OCI-LY1 (cell line): ENCODE measurements at regions not wholly inside any gene's neighbourhood (a gene's known extent, or its start where the extent isn't known, plus 50 kb on each side); places are given as distances from the start of the nearest gene placed in this dataset.

Experiments
- H2AFZ ChIP-seq: fragments of 200-600 bp; sonication (generic), shearing (Covaris generic); 2 replicates; pipeline ENCODE4 v1.6.0; 2014; ENCODE audit warnings: antibody characterized with exemption, mild to moderate bottlenecking, low read length
- H3F3A ChIP-seq: fragments of 200-600 bp; sonication (generic), shearing (Covaris generic); 2 replicates; pipeline ENCODE4 v1.6.0; 2014; ENCODE audit warnings: mild to moderate bottlenecking, antibody characterized with exemption, low read length, moderate library complexity; ENCODE audit not compliant: insufficient read depth
- H3K27ac ChIP-seq: fragments of 200-600 bp; sonication (generic); 2 replicates; pipeline ENCODE4 v1.5.1; 2014; ENCODE audit warnings: low read length, mixed run types, mild to moderate bottlenecking, low read depth; ENCODE audit not compliant: poor library complexity, severe bottlenecking
- H3K27me3 ChIP-seq: fragments of 200-600 bp; sonication (generic); 2 replicates; pipeline ENCODE4 v1.6.0; 2014; ENCODE audit warnings: antibody characterized with exemption, mild to moderate bottlenecking, low read length, moderate library complexity; ENCODE audit not compliant: insufficient read depth
- H3K36me3 ChIP-seq: fragments of 200-600 bp; sonication (generic); 2 replicates; pipeline ENCODE4 v1.6.1; 2014; ENCODE audit warnings: mild to moderate bottlenecking, antibody characterized with exemption, low read length, moderate library complexity, mixed read lengths; ENCODE audit not compliant: insufficient read depth
- H3K4me1 ChIP-seq: fragments of 200-600 bp; sonication (generic); 2 replicates; pipeline ENCODE4 v1.5.1; 2014; ENCODE audit warnings: mild to moderate bottlenecking, low read length, moderate library complexity; ENCODE audit not compliant: insufficient read depth, severe bottlenecking
- H3K4me2 ChIP-seq: fragments of 200-600 bp; sonication (generic), shearing (Covaris generic); 2 replicates; pipeline ENCODE4 v1.6.1; 2014; ENCODE audit warnings: low read length
- H3K4me3 ChIP-seq: fragments of 200-600 bp; sonication (generic); 2 replicates; pipeline ENCODE4 v1.5.1; 2014; ENCODE audit warnings: low read length, low read depth, mild to moderate bottlenecking, mixed read lengths; ENCODE audit not compliant: poor library complexity, severe bottlenecking
- H3K79me2 ChIP-seq: fragments of 200-600 bp; shearing (Covaris generic); 2 replicates; pipeline ENCODE4 v1.6.1; 2016; ENCODE audit warnings: mixed run types, low read length, mixed read lengths; ENCODE audit not compliant: insufficient read depth
- H3K9ac ChIP-seq: fragments of 200-600 bp; sonication (generic), shearing (Covaris generic); 2 replicates; pipeline ENCODE4 v1.6.1; 2014; ENCODE audit warnings: mild to moderate bottlenecking, low read length, mixed read lengths
- H3K9me2 ChIP-seq: fragments of 200-600 bp; sonication (generic), shearing (Covaris generic); 2 replicates; pipeline ENCODE4 v1.6.1; 2014; ENCODE audit warnings: low read depth, mild to moderate bottlenecking, low read length, mixed read lengths
- H3K9me3 ChIP-seq: fragments of 200-600 bp; shearing (Covaris generic); 2 replicates; pipeline ENCODE4 v1.6.1; 2014; ENCODE audit warnings: low read length, mixed read lengths
- H4K20me1 ChIP-seq: fragments of 200-600 bp; sonication (generic), shearing (Covaris generic); 2 replicates; pipeline ENCODE4 v1.6.0; 2016; ENCODE audit warnings: mild to moderate bottlenecking, low read length; ENCODE audit not compliant: insufficient read depth
- EZH2 ChIP-seq: fragments of 200-600 bp; sonication (generic), shearing (Covaris generic); IDR thresholded peaks from 2 replicates; pipeline ENCODE4 v1.8.0; 2017; ENCODE audit warnings: borderline replicate concordance, mixed run types, mild to moderate bottlenecking, antibody characterized with exemption, low read length, moderate library complexity, mixed read lengths
- TF ChIP-seq, protein P1 (sequence below): fragments of 200-600 bp; sonication (generic), shearing (Covaris generic); IDR thresholded peaks from 2 replicates; pipeline ENCODE4 v1.5.1; 2017; ENCODE audit warnings: mild to moderate bottlenecking, antibody characterized with exemption, low read length, moderate library complexity, mixed read lengths

- Histone ChIP-seq H2AFZ (no peak overlapping the region), H3K4me3 (no peak overlapping the region), H3K9ac (no peak overlapping the region), H3K36me3 (no peaks in the 10 kb centered on the region), H3K79me2 (no peaks in the 10 kb centered on the region), H3K9me3 (no peaks in the 10 kb centered on the region), H3K9me2 (no peaks in the 10 kb centered on the region), H3K27me3 (no peaks in the 10 kb centered on the region), H3K27ac (no peak overlapping the region), H3K4me2 (no peak overlapping the region), H3K4me1 (no peaks in the 10 kb centered on the region), H4K20me1 (no peaks in the 10 kb centered on the region), H3F3A (no peaks in the 10 kb centered on the region)
- TF ChIP-seq EZH2: no peak
- TF ChIP-seq, protein P1, sequence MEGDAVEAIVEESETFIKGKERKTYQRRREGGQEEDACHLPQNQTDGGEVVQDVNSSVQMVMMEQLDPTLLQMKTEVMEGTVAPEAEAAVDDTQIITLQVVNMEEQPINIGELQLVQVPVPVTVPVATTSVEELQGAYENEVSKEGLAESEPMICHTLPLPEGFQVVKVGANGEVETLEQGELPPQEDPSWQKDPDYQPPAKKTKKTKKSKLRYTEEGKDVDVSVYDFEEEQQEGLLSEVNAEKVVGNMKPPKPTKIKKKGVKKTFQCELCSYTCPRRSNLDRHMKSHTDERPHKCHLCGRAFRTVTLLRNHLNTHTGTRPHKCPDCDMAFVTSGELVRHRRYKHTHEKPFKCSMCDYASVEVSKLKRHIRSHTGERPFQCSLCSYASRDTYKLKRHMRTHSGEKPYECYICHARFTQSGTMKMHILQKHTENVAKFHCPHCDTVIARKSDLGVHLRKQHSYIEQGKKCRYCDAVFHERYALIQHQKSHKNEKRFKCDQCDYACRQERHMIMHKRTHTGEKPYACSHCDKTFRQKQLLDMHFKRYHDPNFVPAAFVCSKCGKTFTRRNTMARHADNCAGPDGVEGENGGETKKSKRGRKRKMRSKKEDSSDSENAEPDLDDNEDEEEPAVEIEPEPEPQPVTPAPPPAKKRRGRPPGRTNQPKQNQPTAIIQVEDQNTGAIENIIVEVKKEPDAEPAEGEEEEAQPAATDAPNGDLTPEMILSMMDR: no peak
Observed at GRCh38 chr18:28334516-28334915, 157.6 kb upstream of the CDH2 start.

- Histone ChIP-seq H3K27me3 (no peaks in the 10 kb centered on the region), H3K27ac (no peak overlapping the region), H2AFZ (no peak overlapping the region), H3K9me3 (no peaks in the 10 kb centered on the region), H3K79me2 (no peaks in the 10 kb centered on the region), H3K9me2 (no peaks in the 10 kb centered on the region), H3K9ac (no peak overlapping the region), H3K4me3 (no peak overlapping the region), H3F3A (no peaks in the 10 kb centered on the region), H3K36me3 (no peaks in the 10 kb centered on the region), H4K20me1 (no peaks in the 10 kb centered on the region), H3K4me1 (no peaks in the 10 kb centered on the region), H3K4me2 (no peak overlapping the region)
- TF ChIP-seq, protein P1: no peak
- TF ChIP-seq EZH2: no peak
Observed at GRCh38 chr18:28332071-28332470, 155.1 kb upstream of the CDH2 start.

DNA sequence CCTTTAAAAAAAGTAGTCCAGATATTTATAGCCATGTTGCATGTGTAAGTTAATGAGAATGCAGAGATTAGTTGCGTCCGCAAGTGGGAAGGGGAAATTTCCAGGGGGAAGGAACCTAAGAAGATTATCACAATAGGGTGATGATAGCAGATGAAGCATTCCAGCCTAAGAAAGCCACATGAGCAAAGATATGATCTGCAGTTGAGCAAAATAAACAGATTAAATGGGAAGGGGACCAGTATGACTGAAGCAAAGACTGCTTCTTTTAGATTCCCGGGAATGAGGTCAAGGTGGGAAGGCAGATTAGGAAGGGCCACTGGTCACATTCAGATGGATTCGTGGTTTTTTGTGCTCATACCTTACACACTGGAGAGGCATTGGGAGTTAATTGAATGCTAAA, 154.6 kb upstream of the CDH2 start:
- Histone ChIP-seq H3K9ac (no peak overlapping the region), H3K9me3 (no peaks in the 10 kb centered on the region), H3K4me1 (no peaks in the 10 kb centered on the region), H2AFZ (no peak overlapping the region), H3K9me2 (no peaks in the 10 kb centered on the region), H3F3A (no peaks in the 10 kb centered on the region), H3K27me3 (no peaks in the 10 kb centered on the region), H4K20me1 (no peaks in the 10 kb centered on the region), H3K27ac (no peak overlapping the region), H3K36me3 (no peaks in the 10 kb centered on the region), H3K79me2 (no peaks in the 10 kb centered on the region), H3K4me3 (no peak overlapping the region), H3K4me2 (no peak overlapping the region)
- TF ChIP-seq EZH2: no peak
- TF ChIP-seq, protein P1: no peak
